GM12864 (cell line): ENCODE measurements at regions not wholly inside any gene's neighbourhood (a gene's known extent, or its start where the extent isn't known, plus 50 kb on each side); places are given as distances from the start of the nearest gene placed in this dataset.

Source experiments
- DNase-seq: peaks from one replicate; pipeline ENCODE4 v3.0.0-alpha.2; 2011; ENCODE audit warnings: low read depth
- H3K4me3 ChIP-seq: 2 replicates; pipeline ENCODE4 v1.5.1; 2011; ENCODE audit warnings: mild to moderate bottlenecking, low read depth, low read length, control low read depth
- CTCF ChIP-seq: IDR thresholded peaks from 2 replicates; pipeline ENCODE4 v1.5.1; 2011; ENCODE audit warnings: low read depth, mild to moderate bottlenecking, moderate library complexity, low read length, control low read depth, inconsistent platforms; ENCODE audit errors: missing control alignments

GRCh38 chr18:27331606-27332005, 146.5 kb upstream of the CHST9 start:
- no peak for TF ChIP-seq CTCF
- no peak for DNase-seq
- no peak overlapping the region for H3K4me3 ChIP-seq

DNA sequence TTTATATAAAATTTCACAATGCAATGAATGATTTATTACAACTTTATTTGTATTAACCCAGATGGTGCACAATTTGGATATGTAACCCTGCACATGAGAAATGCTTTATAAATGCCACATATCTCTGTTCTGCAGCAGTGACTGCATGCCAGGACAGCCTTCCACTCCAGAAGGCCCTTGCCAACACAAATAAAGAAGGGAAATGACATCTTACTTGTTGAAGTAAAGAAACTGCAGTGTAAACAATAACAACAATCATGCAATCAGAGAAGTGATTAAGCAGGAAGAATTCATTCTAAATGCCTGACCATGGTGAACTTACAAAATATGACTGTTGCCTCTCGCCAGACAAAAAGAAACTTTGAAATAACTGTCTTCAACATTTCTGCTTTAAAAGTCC, 129.9 kb upstream of the CHST9 start:
- no peak for DNase-seq
- no peak overlapping the region for H3K4me3 ChIP-seq
- TF ChIP-seq CTCF = no peak

GRCh38 chr18:27313678-27314077, 128.6 kb upstream of the CHST9 start:
- TF ChIP-seq CTCF = no peak
- H3K4me3 ChIP-seq = no peak overlapping the region
- DNase-seq = no peak

DNA sequence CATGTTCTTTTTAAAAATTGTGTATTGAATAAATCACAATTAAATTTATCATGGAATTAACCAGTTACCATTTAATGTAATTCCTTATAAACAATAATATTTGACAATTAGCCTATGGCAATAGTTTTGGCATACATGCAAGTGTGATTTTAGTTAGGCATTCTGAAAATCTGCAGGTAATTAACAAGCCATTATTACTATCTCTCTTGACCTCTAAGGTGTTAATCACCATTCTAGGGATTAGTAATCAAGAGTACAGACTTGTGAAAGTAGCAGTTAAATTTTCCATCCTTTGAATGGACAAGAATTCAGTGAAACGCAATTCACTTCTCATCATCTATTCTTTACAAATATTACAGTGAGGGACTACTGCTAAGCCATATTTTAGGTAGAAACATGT, 127.7 kb upstream of the CHST9 start:
- no peak for DNase-seq
- TF ChIP-seq CTCF = no peak

GRCh38 chr18:27312153-27312552, 127.0 kb upstream of the CHST9 start:
- no peak for DNase-seq
- TF ChIP-seq CTCF = no peak
- no peak overlapping the region for H3K4me3 ChIP-seq

More for the DNA sequence above, 127.7 kb upstream of the CHST9 start:
- H3K4me3 ChIP-seq = no peak overlapping the region

DNA sequence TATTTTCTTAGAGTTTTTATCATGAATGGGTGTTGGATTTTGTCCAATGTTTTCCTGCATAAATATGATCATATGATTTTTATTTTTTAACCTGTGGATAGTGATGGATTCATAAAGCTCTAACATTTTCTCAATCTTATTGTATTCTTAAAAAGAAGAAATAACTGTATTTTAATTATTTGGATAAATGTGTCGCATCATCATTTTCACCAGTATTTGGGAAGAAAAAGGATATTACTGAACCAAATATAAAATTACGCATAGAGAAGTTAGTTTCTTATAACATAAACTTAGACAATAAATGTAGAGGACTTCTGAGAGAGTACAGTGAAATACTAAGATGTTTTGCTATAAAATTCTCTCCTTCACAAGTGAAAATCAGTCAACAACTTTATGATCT, 126.0 kb upstream of the CHST9 start:
- H3K4me3 ChIP-seq = no peak overlapping the region
- no peak for TF ChIP-seq CTCF
- no peak for DNase-seq

GRCh38 chr18:27301615-27302378, 116.7 kb upstream of the CHST9 start:
- H3K4me3 ChIP-seq = no peak overlapping the region
- no peak for DNase-seq
- TF ChIP-seq CTCF = no peak
